ENCODE measurements at regions not wholly inside any gene's neighbourhood (a gene's known extent, or its start where the extent isn't known, plus 50 kb on each side); places are given as distances from the start of the nearest gene placed in this dataset.
"Not testable (repeated sequence)": the region's sequence is repeated elsewhere in the genome, so short reads cannot be mapped to it uniquely, and the experiment has no call there.

DNA sequence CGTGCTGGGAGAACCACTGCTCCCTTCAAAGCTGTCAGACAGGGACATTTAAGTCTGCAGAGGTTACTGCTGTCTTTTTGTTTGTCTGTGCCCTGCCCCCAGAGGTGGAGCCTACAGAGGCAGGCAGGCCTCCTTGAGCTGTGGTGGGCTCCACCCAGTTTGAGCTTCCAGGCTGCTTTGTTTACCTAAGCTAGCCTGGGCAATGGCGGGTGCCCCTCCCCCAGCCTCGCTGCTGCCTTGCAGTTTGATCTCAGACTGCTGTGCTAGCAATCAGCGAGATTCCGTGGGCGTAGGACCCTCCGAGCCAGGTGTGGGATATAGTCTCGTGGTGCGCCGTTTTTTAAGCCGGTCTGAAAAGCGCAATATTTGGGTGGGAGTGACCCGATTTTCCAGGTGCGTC, 572.6 kb downstream of the RFPL4B start:
- TF ChIP-seq, protein P1, sequence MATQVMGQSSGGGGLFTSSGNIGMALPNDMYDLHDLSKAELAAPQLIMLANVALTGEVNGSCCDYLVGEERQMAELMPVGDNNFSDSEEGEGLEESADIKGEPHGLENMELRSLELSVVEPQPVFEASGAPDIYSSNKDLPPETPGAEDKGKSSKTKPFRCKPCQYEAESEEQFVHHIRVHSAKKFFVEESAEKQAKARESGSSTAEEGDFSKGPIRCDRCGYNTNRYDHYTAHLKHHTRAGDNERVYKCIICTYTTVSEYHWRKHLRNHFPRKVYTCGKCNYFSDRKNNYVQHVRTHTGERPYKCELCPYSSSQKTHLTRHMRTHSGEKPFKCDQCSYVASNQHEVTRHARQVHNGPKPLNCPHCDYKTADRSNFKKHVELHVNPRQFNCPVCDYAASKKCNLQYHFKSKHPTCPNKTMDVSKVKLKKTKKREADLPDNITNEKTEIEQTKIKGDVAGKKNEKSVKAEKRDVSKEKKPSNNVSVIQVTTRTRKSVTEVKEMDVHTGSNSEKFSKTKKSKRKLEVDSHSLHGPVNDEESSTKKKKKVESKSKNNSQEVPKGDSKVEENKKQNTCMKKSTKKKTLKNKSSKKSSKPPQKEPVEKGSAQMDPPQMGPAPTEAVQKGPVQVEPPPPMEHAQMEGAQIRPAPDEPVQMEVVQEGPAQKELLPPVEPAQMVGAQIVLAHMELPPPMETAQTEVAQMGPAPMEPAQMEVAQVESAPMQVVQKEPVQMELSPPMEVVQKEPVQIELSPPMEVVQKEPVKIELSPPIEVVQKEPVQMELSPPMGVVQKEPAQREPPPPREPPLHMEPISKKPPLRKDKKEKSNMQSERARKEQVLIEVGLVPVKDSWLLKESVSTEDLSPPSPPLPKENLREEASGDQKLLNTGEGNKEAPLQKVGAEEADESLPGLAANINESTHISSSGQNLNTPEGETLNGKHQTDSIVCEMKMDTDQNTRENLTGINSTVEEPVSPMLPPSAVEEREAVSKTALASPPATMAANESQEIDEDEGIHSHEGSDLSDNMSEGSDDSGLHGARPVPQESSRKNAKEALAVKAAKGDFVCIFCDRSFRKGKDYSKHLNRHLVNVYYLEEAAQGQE (IDR thresholded peaks at IDR 0.05; ENCODE audit: insufficient replicate concordance, low read depth) = not testable (repeated sequence)
- TF ChIP-seq, protein P2, sequence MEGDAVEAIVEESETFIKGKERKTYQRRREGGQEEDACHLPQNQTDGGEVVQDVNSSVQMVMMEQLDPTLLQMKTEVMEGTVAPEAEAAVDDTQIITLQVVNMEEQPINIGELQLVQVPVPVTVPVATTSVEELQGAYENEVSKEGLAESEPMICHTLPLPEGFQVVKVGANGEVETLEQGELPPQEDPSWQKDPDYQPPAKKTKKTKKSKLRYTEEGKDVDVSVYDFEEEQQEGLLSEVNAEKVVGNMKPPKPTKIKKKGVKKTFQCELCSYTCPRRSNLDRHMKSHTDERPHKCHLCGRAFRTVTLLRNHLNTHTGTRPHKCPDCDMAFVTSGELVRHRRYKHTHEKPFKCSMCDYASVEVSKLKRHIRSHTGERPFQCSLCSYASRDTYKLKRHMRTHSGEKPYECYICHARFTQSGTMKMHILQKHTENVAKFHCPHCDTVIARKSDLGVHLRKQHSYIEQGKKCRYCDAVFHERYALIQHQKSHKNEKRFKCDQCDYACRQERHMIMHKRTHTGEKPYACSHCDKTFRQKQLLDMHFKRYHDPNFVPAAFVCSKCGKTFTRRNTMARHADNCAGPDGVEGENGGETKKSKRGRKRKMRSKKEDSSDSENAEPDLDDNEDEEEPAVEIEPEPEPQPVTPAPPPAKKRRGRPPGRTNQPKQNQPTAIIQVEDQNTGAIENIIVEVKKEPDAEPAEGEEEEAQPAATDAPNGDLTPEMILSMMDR (IDR thresholded peaks at IDR 0.05; ENCODE audit: insufficient read depth, low read length) = not testable (repeated sequence)
